ENCODE measurements at regions not wholly inside any gene's neighbourhood (a gene's known extent, or its start where the extent isn't known, plus 50 kb on each side); places are given as distances from the start of the nearest gene placed in this dataset.

DNA sequence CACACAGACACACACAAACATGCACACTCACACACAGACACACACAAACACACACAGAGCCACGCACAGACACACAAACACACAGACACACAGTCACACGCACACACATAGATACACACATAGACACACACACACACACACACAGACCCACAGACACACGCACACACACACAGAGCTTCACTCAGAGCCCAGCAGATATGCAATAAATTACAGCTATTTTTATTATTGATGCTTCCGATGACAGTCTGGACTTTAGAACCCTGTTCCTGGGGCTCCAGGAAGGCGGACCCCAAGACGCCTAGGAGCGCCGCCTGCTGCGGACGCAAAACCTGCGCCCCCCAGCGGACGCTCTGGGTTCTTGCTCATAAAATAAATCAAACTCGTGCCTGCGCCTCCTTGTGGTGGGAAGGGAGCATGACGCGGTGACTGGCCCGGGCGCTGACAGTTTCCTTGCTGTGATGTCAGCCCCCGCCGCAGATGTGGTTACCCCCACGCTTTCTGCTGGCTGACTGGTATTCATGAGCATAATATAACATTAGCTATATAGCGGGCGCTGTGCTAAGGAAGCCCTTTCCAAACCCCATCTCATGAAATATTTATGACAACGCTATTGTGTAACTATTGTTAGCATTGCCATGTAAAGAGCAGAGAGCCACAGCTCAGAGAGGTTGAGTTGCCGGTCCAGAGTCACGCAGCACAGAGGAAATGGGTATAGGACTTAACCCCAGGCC is 64.4 kb upstream of the TM9SF2 start:
- DNase-seq (ENCODE audit: low spot score), result peak; percentile 87

DNA sequence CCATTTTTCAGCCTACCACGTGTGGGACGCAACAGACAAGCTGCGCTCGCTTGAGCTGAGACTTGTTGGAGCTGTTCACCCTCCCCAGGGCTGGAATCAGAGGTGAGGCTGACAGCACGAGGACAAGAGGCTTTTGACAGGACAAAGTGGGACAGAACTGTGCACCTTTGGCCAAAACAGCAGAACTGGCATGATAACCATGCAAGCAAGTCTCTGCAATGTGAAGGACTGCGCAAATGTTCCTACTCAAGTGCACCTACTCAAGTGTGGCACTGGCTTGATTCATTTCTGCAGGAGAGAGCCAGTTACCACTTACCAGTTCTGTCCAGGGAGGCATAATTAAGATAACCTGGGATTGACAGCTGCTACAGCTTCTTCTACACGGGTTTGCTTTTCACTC is 62.2 kb upstream of the TM9SF2 start:
- DNase-seq (ENCODE audit: low spot score), result no peak

DNA sequence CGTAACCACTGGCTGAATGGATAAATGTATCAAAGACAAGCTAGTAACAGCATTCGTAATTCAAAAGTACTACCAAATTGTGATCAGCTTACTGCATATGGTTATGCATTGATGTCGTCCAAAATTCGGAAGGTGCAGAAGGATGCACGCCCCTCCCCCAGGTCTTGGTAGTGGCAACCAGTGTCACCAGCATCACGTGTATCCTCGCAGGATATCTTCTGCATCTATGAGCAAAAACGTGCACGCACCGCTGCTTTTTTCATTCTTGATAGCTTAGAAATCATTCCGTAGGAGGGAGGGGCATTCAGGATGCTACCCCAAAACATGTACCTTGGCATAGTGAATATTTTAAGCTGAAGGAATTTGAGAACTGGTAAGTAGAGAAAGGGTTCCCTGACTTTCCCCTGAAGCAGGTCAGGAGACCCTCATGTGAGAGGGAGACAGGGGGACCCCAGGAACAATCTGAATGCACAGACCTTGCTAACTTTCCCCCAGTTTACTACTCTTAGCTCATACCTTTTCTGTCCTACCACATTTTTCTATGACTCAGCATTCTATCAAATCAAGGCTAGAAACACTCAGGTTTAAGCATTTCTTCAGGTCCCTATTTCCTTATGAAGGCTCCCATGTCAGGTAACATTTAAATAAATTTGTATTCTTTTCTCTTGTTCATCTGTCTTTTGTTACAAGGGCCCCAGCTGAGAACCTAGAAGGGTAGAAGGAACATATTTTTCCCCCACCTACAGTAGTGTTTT is 61.2 kb upstream of the TM9SF2 start:
- no peak for DNase-seq (ENCODE audit: low spot score)

DNA sequence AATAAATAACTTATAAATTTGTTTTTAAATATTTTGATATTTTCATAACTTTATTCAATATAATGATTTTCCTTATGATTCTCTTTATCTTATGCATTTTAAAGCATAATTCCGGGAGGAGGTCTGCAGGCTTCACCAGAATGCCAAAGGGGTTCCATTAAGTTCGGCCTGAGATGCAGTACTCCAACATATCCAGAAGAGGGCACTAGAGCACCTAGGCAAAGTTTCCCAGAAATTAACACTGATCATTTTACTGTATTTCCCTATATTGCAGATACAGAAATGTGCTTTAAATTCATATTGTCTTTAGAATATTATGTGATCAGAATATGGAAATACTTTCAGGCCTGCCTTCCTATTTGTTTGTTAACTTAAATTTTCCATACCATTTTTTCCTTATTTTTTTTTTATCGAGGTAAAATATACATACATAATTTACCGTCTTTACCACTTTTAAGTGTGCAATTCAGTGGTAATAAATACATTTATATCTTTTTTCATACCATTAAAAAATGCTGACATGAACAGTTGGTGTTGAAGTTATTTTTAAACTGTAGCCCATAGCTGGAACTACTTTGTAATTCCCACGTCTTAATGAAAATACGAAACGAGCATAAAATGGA is 58.9 kb upstream of the TM9SF2 start:
- peak; percentile 56 for DNase-seq (ENCODE audit: low spot score)

DNA sequence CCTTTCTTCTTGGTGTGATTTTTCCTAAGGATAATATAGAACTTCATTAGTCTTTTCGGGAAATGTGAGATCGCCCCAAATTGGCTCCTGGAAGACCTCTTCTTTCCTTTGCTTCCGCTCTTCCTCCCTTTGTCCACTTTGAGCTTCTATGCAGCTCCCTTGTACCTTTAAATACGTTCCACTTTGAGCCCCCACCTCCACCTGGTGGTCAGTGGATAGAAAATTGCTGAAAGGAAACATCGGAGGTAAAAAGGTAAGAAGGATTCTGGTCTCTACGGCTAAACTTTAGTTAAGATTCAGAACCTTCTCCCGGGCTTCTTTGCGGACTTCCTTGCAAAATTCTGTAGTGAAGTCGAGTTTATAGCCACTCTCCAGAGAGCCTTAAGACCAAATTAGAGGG is 55.0 kb upstream of the TM9SF2 start:
- DNase-seq (ENCODE audit: low spot score), result no peak

DNA sequence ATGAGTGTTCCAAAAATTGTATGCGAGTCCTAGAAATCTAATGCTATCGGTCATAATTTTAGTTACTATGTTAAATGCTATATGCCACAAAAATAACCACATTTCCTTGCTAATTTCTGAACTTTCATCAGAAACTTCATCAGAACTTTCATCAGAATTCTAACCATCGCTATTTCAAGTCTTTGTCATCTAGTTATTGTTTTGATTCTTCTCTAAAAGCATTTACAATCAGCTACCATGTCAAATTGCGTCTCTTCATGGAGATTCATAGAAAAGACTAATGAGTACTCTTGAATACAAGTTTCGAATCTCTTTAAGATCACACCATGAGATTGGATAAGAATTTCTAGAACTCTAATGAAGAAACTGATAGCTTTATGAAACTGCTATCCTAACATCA is 52.7 kb upstream of the TM9SF2 start:
- DNase-seq (ENCODE audit: low spot score), result no peak

DNA sequence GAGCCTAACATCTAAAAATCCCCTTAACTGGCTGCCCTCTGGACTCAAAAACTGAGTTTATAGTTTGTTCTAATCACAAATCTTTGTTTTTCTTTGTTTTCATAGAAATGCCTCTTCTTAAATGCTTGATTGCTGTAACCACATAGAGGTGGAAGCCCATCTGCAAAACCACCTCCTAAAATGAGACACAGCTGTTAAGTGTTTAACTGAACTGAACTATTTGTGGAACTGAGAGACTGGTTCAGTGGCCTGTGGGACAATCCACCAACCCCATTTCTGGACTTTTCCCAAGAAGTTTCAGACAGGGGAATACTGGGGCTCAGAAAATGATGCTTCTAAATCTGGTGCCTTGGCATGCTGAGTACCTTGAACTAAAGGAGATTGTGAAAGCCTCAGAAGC is 50.9 kb upstream of the TM9SF2 start:
- no peak for DNase-seq (ENCODE audit: low spot score)
